Liver (tissue), 3 donors: ENCODE measurements at regions not wholly inside any gene's neighbourhood (a gene's known extent, or its start where the extent isn't known, plus 50 kb on each side); places are given as distances from the start of the nearest gene placed in this dataset.

ENCODE experiments used
- EGR1 ChIP-seq, 2 donors: IDR thresholded peaks; 2 replicates each; pipeline ENCODE4 v1.6.1; 2016 to 2018; ENCODE audit warnings: antibody characterized with exemption in 2 of 2, low read depth in 2 of 2
- GABPA ChIP-seq, 2 donors: IDR thresholded peaks in 1 of 2; conservative IDR thresholded peaks in 1 of 2; 2 replicates each; pipeline ENCODE4 v1.6.1; 2016; ENCODE audit warnings: antibody characterized with exemption in 2 of 2, mild to moderate bottlenecking in 1 of 2, moderate library complexity in 1 of 2
- JUND ChIP-seq, 2 donors: IDR thresholded peaks; 2 replicates each; pipeline ENCODE4 v1.6.1; 2016; ENCODE audit warnings: antibody characterized with exemption in 2 of 2
- RAD21 ChIP-seq, 2 donors: IDR thresholded peaks; 2 replicates each; pipeline ENCODE4 v1.6.1; 2016; ENCODE audit warnings: antibody characterized with exemption in 2 of 2, mild to moderate bottlenecking in 2 of 2
- TF ChIP-seq, protein P1 (sequence below): fragments of 150-350 bp; IDR thresholded peaks from 2 replicates; pipeline ENCODE4 v1.5.1; 2017; ENCODE audit warnings: improper control_type of control experiment, low read depth, low read length; ENCODE audit not compliant: missing input control
- donor health status: healthy.
- donor health status: healthy.

DNA sequence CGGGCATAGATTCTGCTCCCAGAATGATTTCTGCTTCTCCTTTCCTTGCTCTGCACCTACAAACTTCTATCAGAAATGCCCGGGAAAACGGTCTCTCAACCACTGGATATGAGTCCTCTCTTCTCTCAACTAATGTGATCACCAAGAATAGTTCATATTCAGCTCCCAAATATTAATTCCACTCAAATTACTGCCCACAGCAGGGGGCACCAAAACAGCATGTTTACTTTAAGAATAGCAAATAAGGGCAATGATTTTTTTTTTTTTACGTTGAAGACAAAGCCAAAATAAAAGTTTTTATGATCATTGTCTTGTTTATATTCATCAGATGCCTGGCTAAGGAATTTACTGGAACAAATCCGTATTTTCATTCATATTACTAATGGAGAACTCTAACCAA, 94.9 kb upstream of the PRSS1 start:
- TF ChIP-seq EGR1 (IDR thresholded peaks at IDR 0.05; ENCODE audit: low read depth in 2 of 2), result no peak
- TF ChIP-seq, protein P1, sequence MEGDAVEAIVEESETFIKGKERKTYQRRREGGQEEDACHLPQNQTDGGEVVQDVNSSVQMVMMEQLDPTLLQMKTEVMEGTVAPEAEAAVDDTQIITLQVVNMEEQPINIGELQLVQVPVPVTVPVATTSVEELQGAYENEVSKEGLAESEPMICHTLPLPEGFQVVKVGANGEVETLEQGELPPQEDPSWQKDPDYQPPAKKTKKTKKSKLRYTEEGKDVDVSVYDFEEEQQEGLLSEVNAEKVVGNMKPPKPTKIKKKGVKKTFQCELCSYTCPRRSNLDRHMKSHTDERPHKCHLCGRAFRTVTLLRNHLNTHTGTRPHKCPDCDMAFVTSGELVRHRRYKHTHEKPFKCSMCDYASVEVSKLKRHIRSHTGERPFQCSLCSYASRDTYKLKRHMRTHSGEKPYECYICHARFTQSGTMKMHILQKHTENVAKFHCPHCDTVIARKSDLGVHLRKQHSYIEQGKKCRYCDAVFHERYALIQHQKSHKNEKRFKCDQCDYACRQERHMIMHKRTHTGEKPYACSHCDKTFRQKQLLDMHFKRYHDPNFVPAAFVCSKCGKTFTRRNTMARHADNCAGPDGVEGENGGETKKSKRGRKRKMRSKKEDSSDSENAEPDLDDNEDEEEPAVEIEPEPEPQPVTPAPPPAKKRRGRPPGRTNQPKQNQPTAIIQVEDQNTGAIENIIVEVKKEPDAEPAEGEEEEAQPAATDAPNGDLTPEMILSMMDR, result no peak
- no peak for TF ChIP-seq GABPA (IDR thresholded peaks at IDR 0.05 in 1 of 2, conservative IDR thresholded peaks at IDR 0.05 in 1 of 2)
- no peak for TF ChIP-seq JUND (IDR thresholded peaks at IDR 0.05)
- no peak for TF ChIP-seq RAD21 (IDR thresholded peaks at IDR 0.05)
